ENCODE measurements at regions not wholly inside any gene's neighbourhood (a gene's known extent, or its start where the extent isn't known, plus 50 kb on each side); places are given as distances from the start of the nearest gene placed in this dataset.

GRCh38 chr16:62967163-62967562 is 930.9 kb upstream of the CDH8 start:
- TF ChIP-seq CTCF (IDR thresholded peaks at IDR 0.05; ENCODE audit: poor library complexity) = no peak
- TF ChIP-seq EZH2 (IDR thresholded peaks at IDR 0.05; ENCODE audit: borderline replicate concordance) = no peak
